ENCODE measurements at regions not wholly inside any gene's neighbourhood (a gene's known extent, or its start where the extent isn't known, plus 50 kb on each side); places are given as distances from the start of the nearest gene placed in this dataset.

GRCh38 chr16:6406028-6406427, 926.6 kb upstream of the RBFOX1 start:
- no peak for TF ChIP-seq EZH2phosphoT487 (IDR thresholded peaks at IDR 0.05; ENCODE audit: borderline replicate concordance, low read length)
- no peak for TF ChIP-seq CTCF (IDR thresholded peaks at IDR 0.05; ENCODE audit: low read depth, low read length, poor library complexity, severe bottlenecking)
